HEK293 (cell line): ENCODE measurements at regions not wholly inside any gene's neighbourhood (a gene's known extent, or its start where the extent isn't known, plus 50 kb on each side); places are given as distances from the start of the nearest gene placed in this dataset.
A peak's percentile ranks its signal among the peaks of the same experiment; 100 is the strongest.

Source experiments
- CTCF ChIA-PET: fragments of 350-600 bp; formaldehyde crosslinking; extraction: SDS; loops from one replicate; lab custom pipeline; 2021; ENCODE audit warnings: antibody characterized with exemption; lab: Yijun Ruan, JAX
- POLR2A ChIA-PET: fragments of 300-600 bp; formaldehyde crosslinking; extraction: SDS; loops from one replicate; lab custom pipeline; 2020; ENCODE audit warnings: antibody characterized with exemption, inconsistent platforms; lab: Yijun Ruan, JAX
- H3K27ac ChIP-seq: fragments of 200-500 bp; sonication (Bioruptor generic); 2 replicates; pipeline ENCODE4 v1.5.1; 2014; ENCODE audit warnings: low read depth, low read length, control low read depth, inconsistent platforms; ENCODE audit errors: extremely low read depth
- H3K36me3 ChIP-seq, 2 experiments: fragments of 200-500 bp in 1 of 2; sonication (Bioruptor generic) in 1 of 2; 1 replicate in 1 of 2; 2 replicates in 1 of 2; pipeline ENCODE4 v1.5.1; 2014 to 2017; ENCODE audit warnings: inconsistent platforms in 2 of 2, low read length in 2 of 2; ENCODE audit not compliant: control insufficient read depth in 2 of 2, insufficient read depth in 1 of 2
- H3K4me1 ChIP-seq: fragments of 200-500 bp; sonication (Bioruptor generic); 2 replicates; pipeline ENCODE4 v1.5.1; 2014; ENCODE audit warnings: mild to moderate bottlenecking, low read length, inconsistent platforms; ENCODE audit not compliant: control insufficient read depth, insufficient read depth
- H3K4me3 ChIP-seq: 2 replicates; pipeline ENCODE4 v1.5.1; 2011; ENCODE audit warnings: low read depth, mild to moderate bottlenecking, control low read depth, low read length, moderate library complexity
- H3K9me3 ChIP-seq: fragments of 200-500 bp; sonication (Bioruptor generic); 2 replicates; pipeline ENCODE4 v1.5.1; 2014; ENCODE audit warnings: low read depth, low read length, inconsistent platforms; ENCODE audit not compliant: control insufficient read depth, insufficient read depth
- GLI2 ChIP-seq: fragments of 450-650 bp; formaldehyde crosslinking; IDR thresholded peaks from 2 replicates; pipeline ENCODE4; 2017; ENCODE audit warnings: missing biosample characterization, missing genetic modification characterization, low read depth, borderline replicate concordance
- HIC1 ChIP-seq: fragments of 450-650 bp; formaldehyde crosslinking; IDR thresholded peaks from 2 replicates; pipeline ENCODE4 v1.5.1; 2016; ENCODE audit warnings: missing biosample characterization, missing genetic modification characterization
- HOXA7 ChIP-seq: sonication (generic); formaldehyde crosslinking; IDR thresholded peaks from 2 replicates; pipeline ENCODE4 v1.8.1; 2022; ENCODE audit warnings: missing genetic modification reagents, borderline replicate concordance
- OSR2 ChIP-seq: fragments of 450-650 bp; formaldehyde crosslinking; IDR thresholded peaks from 2 replicates; pipeline ENCODE4 v1.5.1; 2016; ENCODE audit warnings: missing biosample characterization, missing genetic modification characterization
- TCF7L2 ChIP-seq: IDR thresholded peaks from 2 replicates; pipeline ENCODE4 v1.6.1; 2011; ENCODE audit warnings: low read depth, mild to moderate bottlenecking, inconsistent platforms, low read length, moderate library complexity, borderline replicate concordance
- ZBTB6 ChIP-seq: fragments of 450-650 bp; formaldehyde crosslinking; IDR thresholded peaks from 2 replicates; pipeline ENCODE4 v1.5.1; 2017; ENCODE audit warnings: missing biosample characterization, missing genetic modification characterization
- ZNF10 ChIP-seq: fragments of 450-650 bp; formaldehyde crosslinking; IDR thresholded peaks from 2 replicates; pipeline ENCODE4 v1.5.1; 2017; ENCODE audit warnings: missing biosample characterization, missing genetic modification characterization
- ZNF121 ChIP-seq: fragments of 450-650 bp; formaldehyde crosslinking; IDR thresholded peaks from 2 replicates; pipeline ENCODE4 v1.5.1; 2016; ENCODE audit warnings: missing biosample characterization, missing genetic modification characterization
- ZNF175 ChIP-seq: fragments of 450-650 bp; formaldehyde crosslinking; IDR thresholded peaks from 2 replicates; pipeline ENCODE4 v1.5.1; 2016; ENCODE audit warnings: missing biosample characterization, missing genetic modification characterization
- ZNF280D ChIP-seq: fragments of 450-650 bp; formaldehyde crosslinking; IDR thresholded peaks from 2 replicates; pipeline ENCODE4 v1.5.1; 2016; ENCODE audit warnings: missing biosample characterization, missing genetic modification characterization
- ZNF37A ChIP-seq: fragments of 450-650 bp; IDR thresholded peaks from 2 replicates; pipeline ENCODE4 v1.5.1; 2018; ENCODE audit warnings: missing biosample characterization, missing genetic modification characterization
- ZNF48 ChIP-seq: fragments of 450-650 bp; formaldehyde crosslinking; IDR thresholded peaks from 2 replicates; pipeline ENCODE4 v1.5.1; 2016; ENCODE audit warnings: missing biosample characterization, missing genetic modification characterization
- ZNF555 ChIP-seq: fragments of 450-650 bp; formaldehyde crosslinking; conservative IDR thresholded peaks from 2 replicates; pipeline ENCODE4 v1.5.1; 2017; ENCODE audit warnings: missing biosample characterization, mild to moderate bottlenecking, missing genetic modification characterization, inconsistent platforms
- ZNF785 ChIP-seq: fragments of 450-650 bp; formaldehyde crosslinking; IDR thresholded peaks from 2 replicates; pipeline ENCODE4 v1.5.1; 2016; ENCODE audit warnings: missing biosample characterization, missing genetic modification characterization
- ZNF843 ChIP-seq: fragments of 450-650 bp; formaldehyde crosslinking; IDR thresholded peaks from 2 replicates; pipeline ENCODE4 v1.5.1; 2016; ENCODE audit warnings: missing biosample characterization, missing genetic modification characterization
- ZSCAN18 ChIP-seq: fragments of 450-650 bp; formaldehyde crosslinking; IDR thresholded peaks from 2 replicates; pipeline ENCODE4 v1.5.1; 2016; ENCODE audit warnings: missing biosample characterization, missing genetic modification characterization
- ZSCAN30 ChIP-seq: fragments of 450-650 bp; IDR thresholded peaks from 2 replicates; pipeline ENCODE4 v1.5.1; 2018; ENCODE audit warnings: missing biosample characterization, mild to moderate bottlenecking, missing genetic modification characterization, moderate library complexity

- Histone ChIP-seq H3K36me3 (no peaks in the 10 kb centered on the region), H3K9me3 (no peaks in the 10 kb centered on the region), H3K4me1 (no peaks in the 10 kb centered on the region), H3K27ac (no peak overlapping the region), H3K4me3 (no peak overlapping the region)
- ChIA-PET POLR2A (interaction anchor here (0.6 kb wide), 1 partner anchor 71 kb away, joined by 4 read pairs; no protein-coding TSS in a partner anchor), CTCF (no interaction called here)
- TF ChIP-seq OSR2 (no peak), ZNF37A (tag by site-specific recombination) (no peak), ZBTB6 (tag by site-specific recombination) (no peak), ZNF843 (tag by site-specific recombination) (no peak), ZNF48 (no peak), HOXA7 (CRISPR knock-in tag) (no peak), ZNF555 (no peak), ZNF280D (tag by site-specific recombination) (no peak), ZNF10 (tag by site-specific recombination) (no peak), ZSCAN18 (no peak), HIC1 (tag by site-specific recombination) (no peak), ZNF121 (tag by site-specific recombination) (no peak), ZSCAN30 (no peak), ZNF175 (tag by site-specific recombination) (no peak), GLI2 (tag by site-specific recombination) (no peak)
These were observed 202.6 kb upstream of the TRIB2 start for GRCh38 chr2:12514168-12514567.

GRCh38 chr2:12514631-12515437 lies 201.9 kb upstream of the TRIB2 start:
- Histone ChIP-seq H3K36me3 (no peaks in the 10 kb centered on the region), H3K4me1 (no peaks in the 10 kb centered on the region), H3K9me3 (no peaks in the 10 kb centered on the region), H3K27ac (no peak overlapping the region), H3K4me3 (no peak overlapping the region)
- TF ChIP-seq TCF7L2 (peak; percentile 78; the same call in 1 of the 2 replicates), ZNF785 (tag by site-specific recombination) (no peak)
- ChIA-PET CTCF (interaction anchor here (0.7 kb wide), 1 partner anchor 195 kb away, joined by 3 read pairs; no protein-coding TSS in a partner anchor), POLR2A (no interaction called here)
